Prostate gland (tissue), 2 donors: ENCODE measurements at regions not wholly inside any gene's neighbourhood (a gene's known extent, or its start where the extent isn't known, plus 50 kb on each side); places are given as distances from the start of the nearest gene placed in this dataset.

Experiments
- DNase-seq: peaks from one replicate; pipeline ENCODE4 v3.0.0-alpha.2; 2019; ENCODE audit warnings: low spot score
- H3K27ac ChIP-seq, 2 donors: fragments of 200-600 bp; sonication (generic); 2 replicates each; pipeline ENCODE4 v1.5.1; 2017 to 2019
- H3K27me3 ChIP-seq: fragments of 200-600 bp; sonication (generic); replicated peaks from 2 replicates; pipeline ENCODE4 v1.5.1; 2019; ENCODE audit not compliant: insufficient read depth
- H3K36me3 ChIP-seq, 2 donors: fragments of 200-600 bp; sonication (generic); 1 replicate in 1 of 2; 2 replicates in 1 of 2; pipeline versions ENCODE4 v1.5.1 to v1.8.1; 2017 to 2019
- H3K4me1 ChIP-seq: fragments of 200-600 bp; sonication (generic); replicated peaks from 2 replicates; pipeline ENCODE4 v1.5.1; 2019
- H3K4me3 ChIP-seq, 2 donors: fragments of 200-600 bp; sonication (generic); 2 replicates each; pipeline ENCODE4 v1.5.1; 2017 to 2019
- H3K9me3 ChIP-seq: fragments of 200-600 bp; sonication (generic); 2 replicates; pipeline ENCODE4 v1.5.1; 2017
- POLR2A ChIP-seq: fragments of 450-650 bp; IDR thresholded peaks from one replicate; pipeline ENCODE4 v1.6.1; 2016; ENCODE audit warnings: antibody characterized with exemption, mild to moderate bottlenecking
- POLR2AphosphoS5 ChIP-seq: sonication (generic); formaldehyde crosslinking; IDR thresholded peaks from one replicate; pipeline ENCODE4 v1.6.1; 2017; ENCODE audit warnings: antibody characterized with exemption
- WGBS: methylation state at CpG from one replicate; pipeline ENCODE4 v1.1.5; 2018; 5-methylcytosine and 5-hydroxymethylcytosine counted together
- intact Hi-C: fragments of 100-400 bp; cut with DNase I; formaldehyde crosslinking; loops from one replicate; pipeline ENCODE4 v1.14.2; 2022
- TF ChIP-seq, protein P1 (sequence below), 4 experiments: fragments of 200-600 bp in 2 of 4; fragments of 450-650 bp in 2 of 4; sonication (generic) in 2 of 4; IDR thresholded peaks; 1 replicate in 3 of 4; 2 replicates in 1 of 4; pipeline ENCODE4 v1.5.1; 2016 to 2019; ENCODE audit warnings: antibody characterized with exemption in 4 of 4, mild to moderate bottlenecking in 2 of 4, moderate library complexity in 2 of 4

DNA sequence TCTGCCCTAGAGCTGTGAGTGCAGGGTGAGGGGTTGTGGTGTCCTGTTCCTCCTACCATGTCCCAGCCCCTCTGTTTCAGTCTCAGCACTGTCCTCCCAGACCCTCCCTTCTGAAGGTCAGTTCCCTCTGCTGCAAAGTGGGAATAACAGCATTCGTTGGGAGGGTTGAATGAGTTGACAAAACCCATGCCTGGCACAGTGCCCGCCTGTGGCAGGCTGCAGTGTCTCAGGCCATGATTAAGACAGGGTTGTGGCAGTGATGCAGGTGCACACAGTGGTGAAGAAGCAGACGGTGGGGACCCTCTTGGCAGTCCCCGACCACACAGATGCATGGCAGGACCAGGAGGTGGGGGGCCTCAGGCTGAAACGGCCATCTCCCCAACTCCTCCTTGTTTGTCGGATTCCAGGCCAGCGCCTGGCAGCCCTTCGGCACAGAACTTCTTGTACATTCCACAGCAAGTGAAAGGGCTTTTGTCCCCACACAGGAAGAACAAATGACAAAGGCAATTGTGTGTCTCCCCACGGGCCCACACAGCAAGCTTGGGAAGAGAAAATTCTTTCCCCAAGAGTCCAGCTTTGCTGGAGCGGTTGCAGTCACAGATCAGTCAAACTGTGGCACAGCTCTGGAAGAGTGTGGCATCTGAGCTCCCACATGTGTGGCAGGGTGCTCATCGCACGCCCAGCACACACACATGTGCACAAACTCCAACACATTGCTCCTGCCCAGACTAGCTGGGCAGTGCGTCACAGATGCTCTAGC is 58.1 kb upstream of the EPCAM start:
- WGBS: 48% methylated on average over 12 of the region's 13 CpGs
- no peak overlapping the region for H3K27ac ChIP-seq
- TF ChIP-seq POLR2A: no peak
- no peak for TF ChIP-seq POLR2AphosphoS5
- TF ChIP-seq, protein P1, sequence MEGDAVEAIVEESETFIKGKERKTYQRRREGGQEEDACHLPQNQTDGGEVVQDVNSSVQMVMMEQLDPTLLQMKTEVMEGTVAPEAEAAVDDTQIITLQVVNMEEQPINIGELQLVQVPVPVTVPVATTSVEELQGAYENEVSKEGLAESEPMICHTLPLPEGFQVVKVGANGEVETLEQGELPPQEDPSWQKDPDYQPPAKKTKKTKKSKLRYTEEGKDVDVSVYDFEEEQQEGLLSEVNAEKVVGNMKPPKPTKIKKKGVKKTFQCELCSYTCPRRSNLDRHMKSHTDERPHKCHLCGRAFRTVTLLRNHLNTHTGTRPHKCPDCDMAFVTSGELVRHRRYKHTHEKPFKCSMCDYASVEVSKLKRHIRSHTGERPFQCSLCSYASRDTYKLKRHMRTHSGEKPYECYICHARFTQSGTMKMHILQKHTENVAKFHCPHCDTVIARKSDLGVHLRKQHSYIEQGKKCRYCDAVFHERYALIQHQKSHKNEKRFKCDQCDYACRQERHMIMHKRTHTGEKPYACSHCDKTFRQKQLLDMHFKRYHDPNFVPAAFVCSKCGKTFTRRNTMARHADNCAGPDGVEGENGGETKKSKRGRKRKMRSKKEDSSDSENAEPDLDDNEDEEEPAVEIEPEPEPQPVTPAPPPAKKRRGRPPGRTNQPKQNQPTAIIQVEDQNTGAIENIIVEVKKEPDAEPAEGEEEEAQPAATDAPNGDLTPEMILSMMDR (IDR thresholded peaks at IDR 0.05): no peak
- H3K9me3 ChIP-seq: no peaks in the 10 kb centered on the region
- no peak for DNase-seq
- intact Hi-C loops: no loop called here
- no peaks in the 10 kb centered on the region for H3K36me3 ChIP-seq
- H3K27me3 ChIP-seq: no peaks in the 10 kb centered on the region
- no peak overlapping the region for H3K4me3 ChIP-seq
- H3K4me1 ChIP-seq: no peaks in the 10 kb centered on the region

GRCh38 chr2:47309952-47310800 is 58.9 kb upstream of the EPCAM start:
- Histone ChIP-seq H3K4me3 (no peak overlapping the region), H3K36me3 (no peaks in the 10 kb centered on the region), H3K9me3 (no peaks in the 10 kb centered on the region), H3K4me1 (no peaks in the 10 kb centered on the region), H3K27me3 (no peaks in the 10 kb centered on the region), H3K27ac (no peak overlapping the region)
- DNase-seq: no peak
- no peak for TF ChIP-seq POLR2A
- no peak for TF ChIP-seq POLR2AphosphoS5
- TF ChIP-seq, protein P1 (IDR thresholded peaks at IDR 0.05): no peak
- intact Hi-C loops: no loop called here
- 63% methylated on average over 9 of the region's 9 CpGs for WGBS

DNA sequence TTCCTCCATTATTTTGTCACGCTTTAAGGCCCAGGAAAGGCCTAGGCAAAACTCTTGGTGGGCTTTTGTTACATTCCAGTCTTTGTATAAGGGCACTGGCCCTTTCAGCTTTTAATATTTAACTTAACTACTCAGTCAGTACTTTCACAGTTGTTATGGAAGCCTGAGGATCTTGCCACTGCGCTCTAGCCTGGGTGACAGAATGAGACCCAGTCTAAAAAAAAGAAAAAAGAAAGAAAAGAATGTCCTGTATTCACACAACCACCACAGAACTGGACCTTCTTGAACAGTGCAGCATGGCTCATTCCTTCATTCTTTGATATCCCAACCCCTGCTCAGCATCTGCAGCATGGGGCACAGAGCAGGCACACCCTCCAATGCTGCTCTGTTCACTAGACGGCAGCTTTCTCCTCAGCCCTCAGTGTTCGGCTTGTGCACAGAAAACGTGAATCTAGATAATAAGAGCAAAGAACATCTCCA is 59.6 kb upstream of the EPCAM start:
- no peak for DNase-seq
- TF ChIP-seq POLR2A: no peak
- TF ChIP-seq POLR2AphosphoS5: no peak
- TF ChIP-seq, protein P1 (IDR thresholded peaks at IDR 0.05): no peak
- intact Hi-C loops: no loop called here
- WGBS: 80% methylated on average over 5 of the region's 5 CpGs
- Histone ChIP-seq H3K4me1 (no peaks in the 10 kb centered on the region), H3K4me3 (no peak overlapping the region), H3K27ac (no peak overlapping the region), H3K27me3 (no peaks in the 10 kb centered on the region), H3K36me3 (no peaks in the 10 kb centered on the region), H3K9me3 (no peaks in the 10 kb centered on the region)

GRCh38 chr2:47307066-47307465 is 62.0 kb upstream of the EPCAM start:
- Histone ChIP-seq H3K4me3 (no peak overlapping the region), H3K36me3 (no peaks in the 10 kb centered on the region), H3K4me1 (no peaks in the 10 kb centered on the region), H3K9me3 (no peaks in the 10 kb centered on the region), H3K27ac (no peak overlapping the region), H3K27me3 (no peaks in the 10 kb centered on the region)
- intact Hi-C loops: no loop called here
- no peak for DNase-seq
- no peak for TF ChIP-seq POLR2AphosphoS5
- no peak for TF ChIP-seq POLR2A
- TF ChIP-seq, protein P1 (IDR thresholded peaks at IDR 0.05): no peak
